ENCODE measurements at regions not wholly inside any gene's neighbourhood (a gene's known extent, or its start where the extent isn't known, plus 50 kb on each side); places are given as distances from the start of the nearest gene placed in this dataset.

- no peak for TF ChIP-seq CTCF (IDR thresholded peaks at IDR 0.05; ENCODE audit: low read depth, low read length, missing input control)
- TF ChIP-seq RAD21 (IDR thresholded peaks at IDR 0.05), result no peak
- no peak for TF ChIP-seq FOXA1 (IDR thresholded peaks at IDR 0.05)
- no peak for TF ChIP-seq RXRA (IDR thresholded peaks at IDR 0.05)
- TF ChIP-seq YY1 (IDR thresholded peaks at IDR 0.05), result peak; percentile 23
Observed at GRCh38 chr9:134214766-134215419, 50.5 kb upstream of the RNU6ATAC start.
